A549 (cell line): ENCODE measurements at regions not wholly inside any gene's neighbourhood (a gene's known extent, or its start where the extent isn't known, plus 50 kb on each side); places are given as distances from the start of the nearest gene placed in this dataset.

Source experiments
- CBX8 ChIP-seq: fragments of 200-600 bp; sonication (generic); IDR thresholded peaks from 2 replicates; pipeline ENCODE4 v1.6.1; 2016
- CEBPB ChIP-seq, 2 experiments: fragments of >200 bp in 1 of 2; sonication (Bioruptor Twin) in 1 of 2; formaldehyde crosslinking in 1 of 2; IDR thresholded peaks; 2 replicates each; pipeline ENCODE4 v1.6.1; 2012 to 2016
- EP300 ChIP-seq, 2 experiments: fragments of >200 bp; sonication (Bioruptor Twin); formaldehyde crosslinking; IDR thresholded peaks; 2 replicates in 1 of 2; 3 replicates in 1 of 2; pipeline ENCODE4 v1.6.1; 2016 to 2017
- JUN ChIP-seq, 2 experiments: fragments of >200 bp; sonication (Bioruptor Twin); formaldehyde crosslinking; IDR thresholded peaks; 2 replicates in 1 of 2; 3 replicates in 1 of 2; pipeline ENCODE4 v1.6.1; 2016 to 2017
- JUNB ChIP-seq: fragments of >200 bp; sonication (Bioruptor Twin); formaldehyde crosslinking; IDR thresholded peaks from 2 replicates; pipeline ENCODE4 v1.6.1; 2016
- KDM5A ChIP-seq: fragments of 200-600 bp; sonication (generic); IDR thresholded peaks from 2 replicates; pipeline ENCODE4 v1.6.1; 2016; ENCODE audit warnings: antibody characterized with exemption, mild to moderate bottlenecking
- MAFK ChIP-seq: fragments of 450-650 bp; IDR thresholded peaks from 2 replicates; pipeline ENCODE4 v1.6.1; 2014; ENCODE audit not compliant: partially characterized antibody
- POLR2A ChIP-seq: IDR thresholded peaks from 2 replicates; pipeline ENCODE4 v1.6.1; 2012; ENCODE audit warnings: mild to moderate bottlenecking, low read length
- RAD21 ChIP-seq, 2 experiments: fragments of >200 bp in 1 of 2; sonication (Bioruptor Twin) in 1 of 2; formaldehyde crosslinking in 1 of 2; IDR thresholded peaks in 1 of 2; conservative IDR thresholded peaks in 1 of 2; 2 replicates in 1 of 2; 3 replicates in 1 of 2; pipeline ENCODE4 v1.6.1; 2012 to 2018; ENCODE audit warnings: inconsistent platforms in 1 of 2
- TF ChIP-seq, protein P1 (sequence below): fragments of >200 bp; sonication (Bioruptor Twin); formaldehyde crosslinking; IDR thresholded peaks from 3 replicates; pipeline ENCODE4 v1.5.1; 2016
- TF ChIP-seq, protein P2 (sequence below): fragments of 150-350 bp; IDR thresholded peaks from 2 replicates; pipeline ENCODE4 v1.6.1; 2014; ENCODE audit warnings: low read depth, mild to moderate bottlenecking, low read length
- TF ChIP-seq, protein P3 (sequence below): IDR thresholded peaks from 2 replicates; pipeline ENCODE4 v1.6.1; 2012; ENCODE audit warnings: low read depth, borderline replicate concordance
- TF ChIP-seq, protein P4 (sequence below): IDR thresholded peaks from 2 replicates; pipeline ENCODE4 v1.6.1; 2012

DNA sequence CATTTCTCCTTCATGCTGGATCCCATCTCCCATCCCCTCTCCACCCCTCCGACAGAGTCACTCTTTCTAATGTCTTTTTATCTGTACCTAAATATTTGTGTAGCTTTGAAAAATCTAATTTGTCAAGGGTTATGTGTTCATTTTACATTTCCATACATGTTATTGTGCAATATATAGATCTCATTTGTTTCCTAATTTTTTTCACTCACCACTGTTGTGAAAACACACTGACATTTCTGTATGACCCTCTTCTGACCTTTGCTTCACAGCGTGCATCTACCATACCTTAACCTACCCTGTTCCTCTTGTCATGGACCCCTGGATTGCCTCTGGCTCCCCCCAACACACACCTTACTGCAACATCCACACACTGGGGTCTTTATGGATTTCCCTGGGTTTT is 942.9 kb downstream of the TBC1D22A start:
- TF ChIP-seq EP300 (IDR thresholded peaks at IDR 0.05) (no peak), POLR2A (no peak), JUNB (no peak), MAFK (no peak), CEBPB (IDR thresholded peaks at IDR 0.05) (no peak), JUN (IDR thresholded peaks at IDR 0.05) (no peak), KDM5A (no peak), CBX8 (no peak), RAD21 (conservative IDR thresholded peaks at IDR 0.05 in 1 of 2, IDR thresholded peaks at IDR 0.05 in 1 of 2) (no peak)
- TF ChIP-seq, protein P1, sequence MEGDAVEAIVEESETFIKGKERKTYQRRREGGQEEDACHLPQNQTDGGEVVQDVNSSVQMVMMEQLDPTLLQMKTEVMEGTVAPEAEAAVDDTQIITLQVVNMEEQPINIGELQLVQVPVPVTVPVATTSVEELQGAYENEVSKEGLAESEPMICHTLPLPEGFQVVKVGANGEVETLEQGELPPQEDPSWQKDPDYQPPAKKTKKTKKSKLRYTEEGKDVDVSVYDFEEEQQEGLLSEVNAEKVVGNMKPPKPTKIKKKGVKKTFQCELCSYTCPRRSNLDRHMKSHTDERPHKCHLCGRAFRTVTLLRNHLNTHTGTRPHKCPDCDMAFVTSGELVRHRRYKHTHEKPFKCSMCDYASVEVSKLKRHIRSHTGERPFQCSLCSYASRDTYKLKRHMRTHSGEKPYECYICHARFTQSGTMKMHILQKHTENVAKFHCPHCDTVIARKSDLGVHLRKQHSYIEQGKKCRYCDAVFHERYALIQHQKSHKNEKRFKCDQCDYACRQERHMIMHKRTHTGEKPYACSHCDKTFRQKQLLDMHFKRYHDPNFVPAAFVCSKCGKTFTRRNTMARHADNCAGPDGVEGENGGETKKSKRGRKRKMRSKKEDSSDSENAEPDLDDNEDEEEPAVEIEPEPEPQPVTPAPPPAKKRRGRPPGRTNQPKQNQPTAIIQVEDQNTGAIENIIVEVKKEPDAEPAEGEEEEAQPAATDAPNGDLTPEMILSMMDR = no peak
- TF ChIP-seq, protein P2, sequence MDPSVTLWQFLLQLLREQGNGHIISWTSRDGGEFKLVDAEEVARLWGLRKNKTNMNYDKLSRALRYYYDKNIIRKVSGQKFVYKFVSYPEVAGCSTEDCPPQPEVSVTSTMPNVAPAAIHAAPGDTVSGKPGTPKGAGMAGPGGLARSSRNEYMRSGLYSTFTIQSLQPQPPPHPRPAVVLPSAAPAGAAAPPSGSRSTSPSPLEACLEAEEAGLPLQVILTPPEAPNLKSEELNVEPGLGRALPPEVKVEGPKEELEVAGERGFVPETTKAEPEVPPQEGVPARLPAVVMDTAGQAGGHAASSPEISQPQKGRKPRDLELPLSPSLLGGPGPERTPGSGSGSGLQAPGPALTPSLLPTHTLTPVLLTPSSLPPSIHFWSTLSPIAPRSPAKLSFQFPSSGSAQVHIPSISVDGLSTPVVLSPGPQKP = no peak
- TF ChIP-seq, protein P3, sequence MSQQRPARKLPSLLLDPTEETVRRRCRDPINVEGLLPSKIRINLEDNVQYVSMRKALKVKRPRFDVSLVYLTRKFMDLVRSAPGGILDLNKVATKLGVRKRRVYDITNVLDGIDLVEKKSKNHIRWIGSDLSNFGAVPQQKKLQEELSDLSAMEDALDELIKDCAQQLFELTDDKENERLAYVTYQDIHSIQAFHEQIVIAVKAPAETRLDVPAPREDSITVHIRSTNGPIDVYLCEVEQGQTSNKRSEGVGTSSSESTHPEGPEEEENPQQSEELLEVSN = no peak
- TF ChIP-seq, protein P4, sequence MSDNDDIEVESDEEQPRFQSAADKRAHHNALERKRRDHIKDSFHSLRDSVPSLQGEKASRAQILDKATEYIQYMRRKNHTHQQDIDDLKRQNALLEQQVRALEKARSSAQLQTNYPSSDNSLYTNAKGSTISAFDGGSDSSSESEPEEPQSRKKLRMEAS = no peak
